ENCODE measurements at regions not wholly inside any gene's neighbourhood (a gene's known extent, or its start where the extent isn't known, plus 50 kb on each side); places are given as distances from the start of the nearest gene placed in this dataset.

- no peak overlapping the region for H3K27ac ChIP-seq
- H3K27me3 ChIP-seq: no peaks in the 10 kb centered on the region
- H3K4me1 ChIP-seq: no peaks in the 10 kb centered on the region
- H3K9me3 ChIP-seq: no peaks in the 10 kb centered on the region
- H3K36me3 ChIP-seq: no peaks in the 10 kb centered on the region
- intact Hi-C loops (cut with DNase I): loop anchor here (10.0 kb wide), 1 partner anchor 281 kb away; no protein-coding TSS in a partner anchor
- no peak overlapping the region for H3K4me3 ChIP-seq
- no peak for TF ChIP-seq CTCF (IDR thresholded peaks at IDR 0.05)
- no peak for DNase-seq (ENCODE audit: low spot score in 2 of 2)
Observed at GRCh38 chr1:233796146-233796783, 108.2 kb upstream of the SLC35F3 start.

- intact Hi-C loops (cut with DNase I): no loop called here
- no peak for DNase-seq (ENCODE audit: low spot score in 2 of 2)
- no peaks in the 10 kb centered on the region for H3K4me1 ChIP-seq
- no peaks in the 10 kb centered on the region for H3K9me3 ChIP-seq
- no peak for TF ChIP-seq CTCF (IDR thresholded peaks at IDR 0.05)
- H3K27me3 ChIP-seq: no peaks in the 10 kb centered on the region
- no peak overlapping the region for H3K27ac ChIP-seq
- H3K36me3 ChIP-seq: no peaks in the 10 kb centered on the region
- H3K4me3 ChIP-seq: no peak overlapping the region
Observed at GRCh38 chr1:233802611-233803010, 101.9 kb upstream of the SLC35F3 start.

GRCh38 chr1:233805786-233806185 lies 98.7 kb upstream of the SLC35F3 start:
- intact Hi-C loops (cut with DNase I): no loop called here

GRCh38 chr1:233815357-233815756 lies 89.1 kb upstream of the SLC35F3 start:
- intact Hi-C loops (cut with DNase I): no loop called here
- no peak for TF ChIP-seq CTCF (IDR thresholded peaks at IDR 0.05)
- H3K4me3 ChIP-seq: no peak overlapping the region

More at GRCh38 chr1:233805786-233806185, 98.7 kb upstream of the SLC35F3 start:
- Histone ChIP-seq H3K4me1 (no peaks in the 10 kb centered on the region), H3K9me3 (no peaks in the 10 kb centered on the region), H3K36me3 (no peaks in the 10 kb centered on the region), H3K27me3 (no peaks in the 10 kb centered on the region), H3K4me3 (no peak overlapping the region), H3K27ac (no peak overlapping the region)
- no peak for TF ChIP-seq CTCF (IDR thresholded peaks at IDR 0.05)
- no peak for DNase-seq (ENCODE audit: low spot score in 2 of 2)

GRCh38 chr1:233815865-233816264 lies 88.6 kb upstream of the SLC35F3 start:
- H3K27ac ChIP-seq: no peak overlapping the region

More at GRCh38 chr1:233815357-233815756, 89.1 kb upstream of the SLC35F3 start:
- Histone ChIP-seq H3K9me3 (no peaks in the 10 kb centered on the region), H3K36me3 (no peaks in the 10 kb centered on the region), H3K27ac (no peak overlapping the region), H3K27me3 (no peaks in the 10 kb centered on the region), H3K4me1 (no peaks in the 10 kb centered on the region)
- no peak for DNase-seq (ENCODE audit: low spot score in 2 of 2)

More at GRCh38 chr1:233815865-233816264, 88.6 kb upstream of the SLC35F3 start:
- no peak for TF ChIP-seq CTCF (IDR thresholded peaks at IDR 0.05)
- Histone ChIP-seq H3K9me3 (no peaks in the 10 kb centered on the region), H3K27me3 (no peaks in the 10 kb centered on the region), H3K4me3 (no peak overlapping the region), H3K36me3 (no peaks in the 10 kb centered on the region), H3K4me1 (no peaks in the 10 kb centered on the region)
- no peak for DNase-seq (ENCODE audit: low spot score in 2 of 2)
- intact Hi-C loops (cut with DNase I): no loop called here
